Transverse colon (tissue), 3 donors: ENCODE measurements at regions not wholly inside any gene's neighbourhood (a gene's known extent, or its start where the extent isn't known, plus 50 kb on each side); places are given as distances from the start of the nearest gene placed in this dataset.

ENCODE experiments used
- CTCF ChIP-seq, 5 experiments: fragments of 200-600 bp in 3 of 5; fragments of 450-650 bp in 2 of 5; sonication (generic) in 3 of 5; IDR thresholded peaks; 1 replicate in 2 of 5; 2 replicates in 3 of 5; pipeline ENCODE4 v1.5.1; 2016 to 2017; ENCODE audit warnings: antibody characterized with exemption in 5 of 5, inconsistent platforms in 3 of 5, mild to moderate bottlenecking in 2 of 5, moderate library complexity in 1 of 5
- EP300 ChIP-seq: sonication (generic); formaldehyde crosslinking; IDR thresholded peaks from one replicate; pipeline ENCODE4 v1.6.1; 2017; ENCODE audit warnings: antibody characterized with exemption, low read depth
- POLR2A ChIP-seq: fragments of 450-650 bp; IDR thresholded peaks from one replicate; pipeline ENCODE4 v1.6.1; 2016; ENCODE audit warnings: antibody characterized with exemption, mild to moderate bottlenecking, moderate library complexity

GRCh38 chr3:145159640-145160039 is 1001.3 kb downstream of the PLOD2 start:
- TF ChIP-seq CTCF (IDR thresholded peaks at IDR 0.05) (no peak), POLR2A (no peak), EP300 (no peak)
